ENCODE measurements at regions not wholly inside any gene's neighbourhood (a gene's known extent, or its start where the extent isn't known, plus 50 kb on each side); places are given as distances from the start of the nearest gene placed in this dataset.

GRCh38 chr12:97006585-97006984 is 99.5 kb downstream of the NEDD1 start:
- H3K36me3 ChIP-seq (ENCODE audit: control insufficient read depth, insufficient read depth, low read length): no peaks in the 10 kb centered on the region
- no peaks in the 10 kb centered on the region for H3K9me3 ChIP-seq (ENCODE audit: control insufficient read depth, insufficient read depth, low read depth, low read length)
- intact Hi-C loops (cut with micrococcal nuclease; ENCODE audit: unreplicated experiment) (no loop called here), in situ Hi-C loops (cut with HindIII; ENCODE audit: low pct_unique_long_range_greater_than_20kb, low sequenced_read_pairs) (no loop called here)
- ATAC-seq: no peak
- H3K27me3 ChIP-seq (ENCODE audit: control insufficient read depth, insufficient read depth, low read length): no peaks in the 10 kb centered on the region
- CTCF ChIA-PET: no interaction called here
- H3K4me3 ChIP-seq (ENCODE audit: low read depth in 2 of 2, low read length in 2 of 2): no peak overlapping the region
- POLR2A ChIA-PET: no interaction called here
- TF ChIP-seq TCF7L2 (IDR thresholded peaks at IDR 0.05; ENCODE audit: low read depth, low read length): no peak
- TF ChIP-seq CTCF (IDR thresholded peaks at IDR 0.05): no peak
- TF ChIP-seq POLR2AphosphoS5 (IDR thresholded peaks at IDR 0.05; ENCODE audit: low read depth, low read length): no peak
- TF ChIP-seq SIN3A (IDR thresholded peaks at IDR 0.05; ENCODE audit: borderline replicate concordance, insufficient read depth, low read depth, low read length): no peak
- no peak for TF ChIP-seq REST (IDR thresholded peaks at IDR 0.05; ENCODE audit: insufficient read depth in 1 of 2, low read depth in 2 of 2, low read length in 1 of 2)
- no peak overlapping the region for H3K27ac ChIP-seq (ENCODE audit: low read length)
- DNase-seq (ENCODE audit: low read depth, low spot score): no peak
- no peaks in the 10 kb centered on the region for H3K4me1 ChIP-seq (ENCODE audit: control insufficient read depth, insufficient read depth, low read length)
- no TSS peak for BruUV-seq (replicated peaks)

- Histone ChIP-seq H3K9me3 (ENCODE audit: control insufficient read depth, insufficient read depth, low read depth, low read length) (peaks cover 8% of the 10 kb centered on the region; the same call in 1 of the 2 replicates), H3K4me3 (ENCODE audit: low read depth in 2 of 2, low read length in 2 of 2) (no peak overlapping the region), H3K27ac (ENCODE audit: low read length) (no peak overlapping the region), H3K27me3 (ENCODE audit: control insufficient read depth, insufficient read depth, low read length) (no peaks in the 10 kb centered on the region), H3K4me1 (ENCODE audit: control insufficient read depth, insufficient read depth, low read length) (no peaks in the 10 kb centered on the region), H3K36me3 (ENCODE audit: control insufficient read depth, insufficient read depth, low read length) (no peaks in the 10 kb centered on the region)
- TF ChIP-seq POLR2AphosphoS5 (IDR thresholded peaks at IDR 0.05; ENCODE audit: low read depth, low read length) (no peak), REST (IDR thresholded peaks at IDR 0.05; ENCODE audit: insufficient read depth in 1 of 2, low read depth in 2 of 2, low read length in 1 of 2) (no peak), SIN3A (IDR thresholded peaks at IDR 0.05; ENCODE audit: borderline replicate concordance, insufficient read depth, low read depth, low read length) (no peak), CTCF (IDR thresholded peaks at IDR 0.05) (no peak), TCF7L2 (IDR thresholded peaks at IDR 0.05; ENCODE audit: low read depth, low read length) (no peak)
- in situ Hi-C loops (cut with HindIII; ENCODE audit: low pct_unique_long_range_greater_than_20kb, low sequenced_read_pairs): no loop called here
- intact Hi-C loops (cut with micrococcal nuclease; ENCODE audit: unreplicated experiment): no loop called here
- no peak for ATAC-seq
- ChIA-PET POLR2A (no interaction called here), CTCF (no interaction called here)
- DNase-seq (ENCODE audit: low read depth, low spot score): no peak
- no TSS peak for BruUV-seq (replicated peaks)
Measured at GRCh38 chr12:97016163-97016562, 109.1 kb downstream of the NEDD1 start.

Measured in Panc1 (cell line).